Pancreas (tissue), 10 donors: ENCODE measurements at regions not wholly inside any gene's neighbourhood (a gene's known extent, or its start where the extent isn't known, plus 50 kb on each side); places are given as distances from the start of the nearest gene placed in this dataset.

Source experiments
- ATAC-seq, 4 donors: fragments of 200-7000 bp; cut with Tn5 transposase; one replicate each; pipeline versions ENCODE4 v1.8.0 to v1.9.1; 2020; ENCODE audit warnings: mild to moderate bottlenecking in 4 of 4, moderate library complexity in 4 of 4
- DNase-seq, 6 donors: peaks; one replicate each; pipeline ENCODE4 v3.0.0-alpha.2; 2020
- FAIRE-seq: peaks from 2 replicates; lab custom pipeline; 2012; peaks lifted over from hg19 to GRCh38; lab: Jason Lieb, UNC
- H3K27ac ChIP-seq, 4 donors: fragments of 200-600 bp; sonication (generic); 1 replicate in 3 of 4; 2 replicates in 1 of 4; pipeline versions ENCODE4 v1.5.0 to v1.8.0; 2020
- H3K27me3 ChIP-seq, 4 donors: fragments of 200-600 bp; one replicate each; pipeline ENCODE4 v1.8.0; 2021
- H3K36me3 ChIP-seq, 3 donors: fragments of 200-600 bp; sonication (generic) in 1 of 3; one replicate each; pipeline versions ENCODE4 v1.5.0 to v1.8.0; 2020 to 2021
- H3K4me1 ChIP-seq, 3 donors: fragments of 200-600 bp; one replicate each; pipeline ENCODE4 v1.8.0; 2021
- H3K4me3 ChIP-seq, 4 donors: fragments of 200-600 bp; sonication (generic) in 2 of 4; one replicate each; pipeline versions ENCODE4 v1.5.0 to v1.8.0; 2020 to 2021
- H3K9me3 ChIP-seq, 4 donors: fragments of 200-600 bp; one replicate each; pipeline ENCODE4 v1.8.0; 2021
- CTCF ChIP-seq, 4 donors: fragments of 200-600 bp; sonication (generic) in 3 of 4; IDR thresholded peaks; one replicate each; pipeline versions ENCODE4 v1.5.0 to v1.8.0; 2021; ENCODE audit warnings: antibody characterized with exemption in 4 of 4
- WGBS, 2 donors: extraction: QIAGEN DNeasy Blood & Tissue Kit; methylation state at CpG; one replicate each; pipeline ENCODE4 v1.1.7; 2013; 5-methylcytosine and 5-hydroxymethylcytosine counted together
- intact Hi-C, 3 donors: fragments of 100-400 bp; cut with DNase I; formaldehyde crosslinking; loops; one replicate each; pipeline versions ENCODE4 v1.11.1 to v1.14.2; 2022
- donor health status: healthy with polysubstance abuse.
- donor health status: DM: no; HTN: no; CAD: no; lungs with moderate emphysema.
- donor health status: DM: no; HTN: no; CAD: no.
- donor health status: control.
- donor health status: control.
- donor health status: Bipolar disorder and iron deficiency.
- donor health status: DM: yes; HTN: yes; CAD: no.
- donor health status: DM: no; HTN: no; CAD: no.
- donor health status: DM: no; HTN: no; CAD: no.
- donor health status: DM: yes; HTN: yes; CAD: no.

DNA sequence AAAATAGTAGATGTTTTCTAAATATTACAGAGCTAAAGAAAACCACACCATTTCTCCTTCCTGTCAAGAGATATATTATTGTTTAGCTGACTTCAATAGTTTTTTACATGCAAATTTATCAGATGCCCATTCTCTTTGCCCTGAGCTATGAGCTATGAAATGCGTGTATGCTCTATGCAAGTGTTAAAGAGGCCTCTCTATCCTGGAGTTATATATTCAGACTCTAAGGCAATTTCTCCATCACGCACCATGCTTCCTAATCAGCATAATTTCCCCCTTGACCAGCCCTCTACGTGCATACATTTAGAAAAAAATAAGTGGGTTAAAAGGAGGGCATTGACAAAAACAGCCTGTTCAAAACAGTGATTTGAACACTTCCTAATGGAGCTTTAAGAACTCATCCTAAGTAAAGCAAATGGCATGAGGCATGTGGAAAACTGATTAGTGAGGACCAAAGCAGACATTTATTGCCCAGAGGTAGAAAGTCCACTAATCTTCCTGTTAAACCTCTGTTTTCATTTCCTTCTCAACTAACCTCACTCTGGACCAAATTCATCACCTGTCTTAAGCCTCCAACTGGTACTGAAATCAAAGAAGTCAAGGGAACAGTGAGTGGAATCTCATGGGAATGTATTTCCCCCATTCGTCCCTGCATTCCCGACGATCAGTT lies 565.8 kb upstream of the PKN2 start:
- Histone ChIP-seq H3K4me1 (peaks cover 0 to 10% (median 5%) of the 10 kb centered on the region in 3 donors), H3K27ac (no peak overlapping the region), H3K36me3 (no peaks in the 10 kb centered on the region), H3K9me3 (no peaks in the 10 kb centered on the region), H3K27me3 (peaks cover 0 to 4% (median 0%) of the 10 kb centered on the region in 4 donors), H3K4me3 (no peak overlapping the region)
- DNase-seq (no peak), FAIRE-seq (no peak), ATAC-seq (no peak)
- intact Hi-C loops = no loop called here
- 80 to 88% methylated on average over 6 of the region's 6 CpGs for WGBS, 2 donors
- TF ChIP-seq CTCF (IDR thresholded peaks at IDR 0.05) = no peak

- Histone ChIP-seq H3K4me3 (no peak overlapping the region), H3K27me3 (peaks cover 0 to 4% (median 0%) of the 10 kb centered on the region in 4 donors), H3K9me3 (no peaks in the 10 kb centered on the region), H3K4me1 (no peaks in the 10 kb centered on the region), H3K36me3 (no peaks in the 10 kb centered on the region), H3K27ac (no peak overlapping the region)
- ATAC-seq (no peak), FAIRE-seq (no peak), DNase-seq (no peak)
- 43 to 58% methylated on average over 1 of the region's 1 CpG for WGBS, 2 donors
- TF ChIP-seq CTCF (IDR thresholded peaks at IDR 0.05) = no peak
- intact Hi-C loops = no loop called here
Measured at GRCh38 chr1:88124614-88125013, 559.5 kb upstream of the PKN2 start.

- H3K27ac ChIP-seq = no peak overlapping the region
- 80 to 82% methylated on average over 2 of the region's 2 CpGs for WGBS, 2 donors
- no peaks in the 10 kb centered on the region for H3K4me1 ChIP-seq
- H3K4me3 ChIP-seq = no peak overlapping the region
- TF ChIP-seq CTCF (IDR thresholded peaks at IDR 0.05) = no peak
- no peak for ATAC-seq
- H3K27me3 ChIP-seq = peaks cover 0 to 2% (median 0%) of the 10 kb centered on the region in 4 donors
- no peak for FAIRE-seq
- no peaks in the 10 kb centered on the region for H3K9me3 ChIP-seq
- H3K36me3 ChIP-seq = no peaks in the 10 kb centered on the region
- DNase-seq = no peak
- intact Hi-C loops = no loop called here
Measured at GRCh38 chr1:88126467-88126866, 557.6 kb upstream of the PKN2 start.

- WGBS, 2 donors = 75 to 88% methylated on average over 1 of the region's 1 CpG
- Histone ChIP-seq H3K27me3 (no peaks in the 10 kb centered on the region), H3K4me1 (no peaks in the 10 kb centered on the region), H3K9me3 (no peaks in the 10 kb centered on the region), H3K36me3 (no peaks in the 10 kb centered on the region), H3K27ac (no peak overlapping the region), H3K4me3 (no peak overlapping the region)
- no peak for TF ChIP-seq CTCF (IDR thresholded peaks at IDR 0.05)
- intact Hi-C loops = no loop called here
- ATAC-seq (no peak), DNase-seq (no peak), FAIRE-seq (no peak)
Measured at GRCh38 chr1:88133991-88134390, 550.1 kb upstream of the PKN2 start.
